Caco-2 (cell line): ENCODE measurements at regions not wholly inside any gene's neighbourhood (a gene's known extent, or its start where the extent isn't known, plus 50 kb on each side); places are given as distances from the start of the nearest gene placed in this dataset.

Experiments
- BruUV-seq: library from RNA; stranded (reverse); fragments of 400-500 nt; replicated peaks from 2 replicates; lab custom pipeline; 2021; lab: Mats Ljungman, UMichigan
- CTCF ChIA-PET: fragments of 300-600 bp; sonication (Branson Sonifier 250); formaldehyde crosslinking; loops from one replicate; lab custom pipeline; 2022; ENCODE audit warnings: antibody characterized with exemption; lab: Charles Lee
- POLR2A ChIA-PET: fragments of 300-600 bp; sonication (Branson Sonifier 250); formaldehyde crosslinking; loops from one replicate; lab custom pipeline; 2022; ENCODE audit warnings: antibody characterized with exemption; lab: Charles Lee
- DNase-seq, 2 experiments: peaks; one replicate each; pipeline versions ENCODE4 v3.0.0 to v3.0.0-alpha.2; 2020 to 2022
- H3K27me3 ChIP-seq: replicated peaks from 2 replicates; pipeline ENCODE4 v1.6.0; 2011; ENCODE audit warnings: low read length; ENCODE audit not compliant: control insufficient read depth, insufficient read depth
- H3K36me3 ChIP-seq: 2 replicates; pipeline ENCODE4 v1.5.1; 2011; ENCODE audit warnings: low read length; ENCODE audit not compliant: control insufficient read depth, insufficient read depth
- H3K4me1 ChIP-seq: fragments of 250-450 bp; sonication (Bioruptor Pico); 2 replicates; pipeline ENCODE4 v1.5.1; 2020; ENCODE audit warnings: mild to moderate bottlenecking
- H3K4me3 ChIP-seq: 2 replicates; pipeline ENCODE4 v1.5.1; 2011; ENCODE audit warnings: low read depth, mild to moderate bottlenecking, control low read depth, low read length
- H3K9me3 ChIP-seq: fragments of 250-450 bp; sonication (Bioruptor Pico); 2 replicates; pipeline ENCODE4 v1.5.1; 2020; ENCODE audit warnings: mild to moderate bottlenecking, moderate library complexity
- H3K27ac Mint-ChIP-seq: one replicate; pipeline ENCODE4 v1.8.0; 2022; ENCODE audit warnings: mixed read lengths; ENCODE audit not compliant: unreplicated experiment
- H3K27me3 Mint-ChIP-seq: one replicate; pipeline ENCODE4 v1.8.0; 2022; ENCODE audit warnings: mixed read lengths; ENCODE audit not compliant: insufficient read depth, unreplicated experiment
- H3K36me3 Mint-ChIP-seq: one replicate; pipeline ENCODE4 v1.8.0; 2022; ENCODE audit warnings: mild to moderate bottlenecking, mixed read lengths; ENCODE audit not compliant: insufficient read depth, unreplicated experiment
- H3K4me1 Mint-ChIP-seq: one replicate; pipeline ENCODE4 v1.8.0; 2022; ENCODE audit warnings: low read depth, mixed read lengths; ENCODE audit not compliant: unreplicated experiment
- H3K4me3 Mint-ChIP-seq: one replicate; pipeline ENCODE4 v1.8.0; 2022; ENCODE audit warnings: mild to moderate bottlenecking, moderate library complexity, mixed read lengths; ENCODE audit not compliant: unreplicated experiment
- H3K9me3 Mint-ChIP-seq: one replicate; pipeline ENCODE4 v1.8.0; 2022; ENCODE audit warnings: mixed read lengths; ENCODE audit not compliant: unreplicated experiment
- intact Hi-C: fragments of 100-400 bp; cut with micrococcal nuclease; formaldehyde crosslinking; loops from one replicate; pipeline ENCODE4 v1.10.0; 2022; ENCODE audit not compliant: unreplicated experiment
- TF ChIP-seq, protein P1 (sequence below), 2 experiments: fragments of 200-600 bp in 1 of 2; IDR thresholded peaks; 1 replicate in 1 of 2; 2 replicates in 1 of 2; pipeline versions ENCODE4 v1.5.1 to v1.8.0; 2011 to 2022; ENCODE audit warnings: antibody characterized with exemption in 1 of 2, control low read depth in 1 of 2, inconsistent platforms in 1 of 2, low read depth in 1 of 2, low read length in 1 of 2, mild to moderate bottlenecking in 1 of 2, moderate library complexity in 1 of 2; ENCODE audit not compliant: insufficient read depth in 1 of 2, severe bottlenecking in 1 of 2, unreplicated experiment in 1 of 2

DNA sequence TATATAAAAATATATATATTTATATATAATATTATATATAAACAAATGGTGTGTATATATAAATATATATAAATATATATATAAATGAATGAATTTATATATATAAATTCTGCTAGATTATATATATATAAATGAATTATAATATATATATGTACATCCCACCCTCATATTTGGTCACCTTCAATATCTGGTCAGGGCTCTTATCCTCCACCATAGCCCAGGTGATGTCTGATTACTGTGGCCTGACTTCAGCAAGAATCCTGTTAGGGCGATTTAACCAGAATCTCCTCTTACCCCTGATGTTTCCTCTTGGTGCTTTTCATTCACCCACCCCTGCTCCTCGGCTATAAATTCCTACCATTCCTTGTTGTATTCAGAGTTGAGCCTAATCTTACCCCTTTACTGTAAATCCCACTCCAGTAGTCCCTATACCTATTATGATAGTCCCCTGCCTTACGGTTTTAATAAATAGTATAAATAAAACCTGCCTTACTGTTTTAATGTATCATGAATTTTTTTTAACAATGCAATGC, 439.6 kb downstream of the PLOD2 start:
- no peak overlapping the region for H3K27ac Mint-ChIP-seq
- no peak overlapping the region for H3K4me3 ChIP-seq
- ChIA-PET CTCF (no interaction called here), POLR2A (no interaction called here)
- H3K9me3 Mint-ChIP-seq = no peaks in the 10 kb centered on the region
- H3K4me1 Mint-ChIP-seq = no peaks in the 10 kb centered on the region
- intact Hi-C loops = no loop called here
- BruUV-seq = no TSS peak
- H3K27me3 Mint-ChIP-seq = no peaks in the 10 kb centered on the region
- no peaks in the 10 kb centered on the region for H3K4me1 ChIP-seq
- no peaks in the 10 kb centered on the region for H3K36me3 ChIP-seq
- H3K27me3 ChIP-seq = no peaks in the 10 kb centered on the region
- no peak for DNase-seq
- TF ChIP-seq, protein P1, sequence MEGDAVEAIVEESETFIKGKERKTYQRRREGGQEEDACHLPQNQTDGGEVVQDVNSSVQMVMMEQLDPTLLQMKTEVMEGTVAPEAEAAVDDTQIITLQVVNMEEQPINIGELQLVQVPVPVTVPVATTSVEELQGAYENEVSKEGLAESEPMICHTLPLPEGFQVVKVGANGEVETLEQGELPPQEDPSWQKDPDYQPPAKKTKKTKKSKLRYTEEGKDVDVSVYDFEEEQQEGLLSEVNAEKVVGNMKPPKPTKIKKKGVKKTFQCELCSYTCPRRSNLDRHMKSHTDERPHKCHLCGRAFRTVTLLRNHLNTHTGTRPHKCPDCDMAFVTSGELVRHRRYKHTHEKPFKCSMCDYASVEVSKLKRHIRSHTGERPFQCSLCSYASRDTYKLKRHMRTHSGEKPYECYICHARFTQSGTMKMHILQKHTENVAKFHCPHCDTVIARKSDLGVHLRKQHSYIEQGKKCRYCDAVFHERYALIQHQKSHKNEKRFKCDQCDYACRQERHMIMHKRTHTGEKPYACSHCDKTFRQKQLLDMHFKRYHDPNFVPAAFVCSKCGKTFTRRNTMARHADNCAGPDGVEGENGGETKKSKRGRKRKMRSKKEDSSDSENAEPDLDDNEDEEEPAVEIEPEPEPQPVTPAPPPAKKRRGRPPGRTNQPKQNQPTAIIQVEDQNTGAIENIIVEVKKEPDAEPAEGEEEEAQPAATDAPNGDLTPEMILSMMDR (IDR thresholded peaks at IDR 0.05; ENCODE audit: insufficient read depth in 1 of 2, low read depth in 1 of 2, low read length in 1 of 2, severe bottlenecking in 1 of 2, unreplicated experiment in 1 of 2) = no peak
- H3K36me3 Mint-ChIP-seq = no peaks in the 10 kb centered on the region
- H3K4me3 Mint-ChIP-seq = no peak overlapping the region
- H3K9me3 ChIP-seq = no peaks in the 10 kb centered on the region

DNA sequence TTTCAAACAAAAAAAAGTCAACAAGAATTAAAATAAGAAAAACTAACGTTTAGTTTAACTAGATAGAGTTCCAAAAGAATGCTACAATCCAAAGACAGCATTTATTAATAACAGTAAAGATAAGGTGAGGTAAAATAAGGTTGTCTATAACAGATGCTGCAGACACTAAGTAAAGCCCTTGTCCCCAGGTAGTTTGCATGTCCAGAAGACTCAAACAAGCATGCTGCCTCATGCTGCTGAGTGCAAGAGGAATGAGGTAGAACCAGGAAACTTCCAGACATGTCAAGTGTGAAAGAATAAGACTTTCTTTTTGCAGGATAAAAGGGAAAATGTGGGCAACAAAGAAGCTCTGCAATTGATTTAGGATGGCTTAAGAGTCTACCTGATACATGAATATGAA, 439.2 kb downstream of the PLOD2 start:
- CTCF ChIA-PET = no interaction called here
- Mint-ChIP-seq H3K27me3 (no peaks in the 10 kb centered on the region), H3K27ac (no peak overlapping the region), H3K9me3 (no peaks in the 10 kb centered on the region), H3K36me3 (no peaks in the 10 kb centered on the region), H3K4me3 (no peak overlapping the region), H3K4me1 (no peaks in the 10 kb centered on the region)
- TF ChIP-seq, protein P1 (IDR thresholded peaks at IDR 0.05; ENCODE audit: insufficient read depth in 1 of 2, low read depth in 1 of 2, low read length in 1 of 2, severe bottlenecking in 1 of 2, unreplicated experiment in 1 of 2) = no peak
- Histone ChIP-seq H3K36me3 (no peaks in the 10 kb centered on the region), H3K4me3 (no peak overlapping the region), H3K9me3 (no peaks in the 10 kb centered on the region), H3K4me1 (no peaks in the 10 kb centered on the region), H3K27me3 (no peaks in the 10 kb centered on the region)
- BruUV-seq = no TSS peak
- intact Hi-C loops = no loop called here
- POLR2A ChIA-PET = no interaction called here
- DNase-seq = no peak

DNA sequence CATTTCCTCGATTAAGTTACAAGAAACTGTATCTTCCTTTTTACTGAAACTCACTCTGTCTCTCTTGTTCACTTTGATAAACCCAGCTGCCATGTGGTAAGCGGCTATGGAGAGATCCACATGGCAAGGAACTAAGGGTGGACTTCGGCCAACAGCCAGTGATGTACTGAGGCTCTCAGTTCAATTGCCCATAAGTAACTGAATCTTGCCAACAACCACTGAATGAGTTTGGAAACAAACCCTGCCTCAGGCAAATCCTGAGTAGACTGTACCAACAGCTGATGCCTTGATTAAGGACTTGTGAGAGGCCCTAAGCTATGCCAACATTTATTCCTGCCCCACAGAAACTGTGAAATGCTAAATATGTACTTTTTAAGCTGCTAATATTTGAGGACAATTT, 433.5 kb downstream of the PLOD2 start:
- Histone ChIP-seq H3K4me3 (no peak overlapping the region), H3K4me1 (no peaks in the 10 kb centered on the region), H3K9me3 (no peaks in the 10 kb centered on the region; the same call in 1 of the 2 replicates), H3K27me3 (no peaks in the 10 kb centered on the region), H3K36me3 (no peaks in the 10 kb centered on the region)
- no TSS peak for BruUV-seq
- intact Hi-C loops = no loop called here
- ChIA-PET POLR2A (no interaction called here), CTCF (no interaction called here)
- TF ChIP-seq, protein P1 (IDR thresholded peaks at IDR 0.05; ENCODE audit: insufficient read depth in 1 of 2, low read depth in 1 of 2, low read length in 1 of 2, severe bottlenecking in 1 of 2, unreplicated experiment in 1 of 2) = no peak
- Mint-ChIP-seq H3K4me1 (no peaks in the 10 kb centered on the region), H3K27me3 (no peaks in the 10 kb centered on the region), H3K4me3 (no peak overlapping the region), H3K36me3 (no peaks in the 10 kb centered on the region), H3K27ac (no peak overlapping the region), H3K9me3 (no peaks in the 10 kb centered on the region)
- DNase-seq = no peak
